ENCODE measurements at regions not wholly inside any gene's neighbourhood (a gene's known extent, or its start where the extent isn't known, plus 50 kb on each side); places are given as distances from the start of the nearest gene placed in this dataset.
"Not testable (repeated sequence)": the region's sequence is repeated elsewhere in the genome, so short reads cannot be mapped to it uniquely, and the experiment has no call there.

GRCh38 chr1:149321732-149322016 is 153.2 kb upstream of the NBPF19 start:
- not testable (repeated sequence) for H3K27ac ChIP-seq; H3K36me3 ChIP-seq; H3K9me3 ChIP-seq; H3K27me3 ChIP-seq; H3K4me3 ChIP-seq (ENCODE audit: low read depth in 1 of 2, low read length in 1 of 2); H3K4me1 ChIP-seq (ENCODE audit: control insufficient read depth in 1 of 2, insufficient read depth in 1 of 2, low read depth in 1 of 2, low read length in 1 of 2)

- not testable (repeated sequence) for H3K36me3 ChIP-seq; H3K9me3 ChIP-seq; H3K4me3 ChIP-seq (ENCODE audit: low read depth in 1 of 2, low read length in 1 of 2)
Observed at GRCh38 chr1:149330081-149330335, 144.8 kb upstream of the NBPF19 start.

GRCh38 chr1:149336082-149336481 is 138.8 kb upstream of the NBPF19 start:
- not testable (repeated sequence) for H3K27me3 ChIP-seq

More at GRCh38 chr1:149330081-149330335, 144.8 kb upstream of the NBPF19 start:
- H3K27me3 ChIP-seq; H3K27ac ChIP-seq; H3K4me1 ChIP-seq (ENCODE audit: control insufficient read depth in 1 of 2, insufficient read depth in 1 of 2, low read depth in 1 of 2, low read length in 1 of 2): not testable (repeated sequence)

GRCh38 chr1:149338221-149338691 is 136.6 kb upstream of the NBPF19 start:
- H3K27ac ChIP-seq, H3K9me3 ChIP-seq: not testable (repeated sequence)

More at GRCh38 chr1:149336082-149336481, 138.8 kb upstream of the NBPF19 start:
- not testable (repeated sequence) for H3K36me3 ChIP-seq; H3K4me1 ChIP-seq (ENCODE audit: control insufficient read depth in 1 of 2, insufficient read depth in 1 of 2, low read depth in 1 of 2, low read length in 1 of 2); H3K9me3 ChIP-seq; H3K4me3 ChIP-seq (ENCODE audit: low read depth in 1 of 2, low read length in 1 of 2); H3K27ac ChIP-seq

GRCh38 chr1:149338698-149339097 is 136.1 kb upstream of the NBPF19 start:
- H3K4me1 ChIP-seq (ENCODE audit: control insufficient read depth in 1 of 2, insufficient read depth in 1 of 2, low read depth in 1 of 2, low read length in 1 of 2); H3K36me3 ChIP-seq; H3K27ac ChIP-seq; H3K9me3 ChIP-seq; H3K27me3 ChIP-seq; H3K4me3 ChIP-seq (ENCODE audit: low read depth in 1 of 2, low read length in 1 of 2): not testable (repeated sequence)

More at GRCh38 chr1:149338221-149338691, 136.6 kb upstream of the NBPF19 start:
- H3K4me1 ChIP-seq (ENCODE audit: control insufficient read depth in 1 of 2, insufficient read depth in 1 of 2, low read depth in 1 of 2, low read length in 1 of 2); H3K27me3 ChIP-seq; H3K36me3 ChIP-seq; H3K4me3 ChIP-seq (ENCODE audit: low read depth in 1 of 2, low read length in 1 of 2): not testable (repeated sequence)

GRCh38 chr1:149349448-149349847 is 125.4 kb upstream of the NBPF19 start:
- not testable (repeated sequence) for H3K9me3 ChIP-seq; H3K27ac ChIP-seq; H3K36me3 ChIP-seq; H3K4me3 ChIP-seq (ENCODE audit: low read depth in 1 of 2, low read length in 1 of 2); H3K4me1 ChIP-seq (ENCODE audit: control insufficient read depth in 1 of 2, insufficient read depth in 1 of 2, low read depth in 1 of 2, low read length in 1 of 2); H3K27me3 ChIP-seq

- H3K36me3 ChIP-seq; H3K4me1 ChIP-seq (ENCODE audit: control insufficient read depth in 1 of 2, insufficient read depth in 1 of 2, low read depth in 1 of 2, low read length in 1 of 2); H3K9me3 ChIP-seq; H3K4me3 ChIP-seq (ENCODE audit: low read depth in 1 of 2, low read length in 1 of 2); H3K27ac ChIP-seq; H3K27me3 ChIP-seq: not testable (repeated sequence)
Observed at GRCh38 chr1:149352205-149352604, 122.6 kb upstream of the NBPF19 start.

- not testable (repeated sequence) for H3K4me3 ChIP-seq (ENCODE audit: low read depth in 1 of 2, low read length in 1 of 2); H3K4me1 ChIP-seq (ENCODE audit: control insufficient read depth in 1 of 2, insufficient read depth in 1 of 2, low read depth in 1 of 2, low read length in 1 of 2); H3K9me3 ChIP-seq; H3K27me3 ChIP-seq; H3K27ac ChIP-seq; H3K36me3 ChIP-seq
Observed at GRCh38 chr1:149354579-149354978, 120.3 kb upstream of the NBPF19 start.

- not testable (repeated sequence) for H3K27ac ChIP-seq; H3K9me3 ChIP-seq; H3K36me3 ChIP-seq; H3K4me3 ChIP-seq (ENCODE audit: low read depth in 1 of 2, low read length in 1 of 2); H3K4me1 ChIP-seq (ENCODE audit: control insufficient read depth in 1 of 2, insufficient read depth in 1 of 2, low read depth in 1 of 2, low read length in 1 of 2); H3K27me3 ChIP-seq
Observed at GRCh38 chr1:149355748-149356147, 119.1 kb upstream of the NBPF19 start.

- not testable (repeated sequence) for H3K27me3 ChIP-seq; H3K9me3 ChIP-seq; H3K4me3 ChIP-seq (ENCODE audit: low read depth in 1 of 2, low read length in 1 of 2); H3K36me3 ChIP-seq; H3K4me1 ChIP-seq (ENCODE audit: control insufficient read depth in 1 of 2, insufficient read depth in 1 of 2, low read depth in 1 of 2, low read length in 1 of 2); H3K27ac ChIP-seq
Observed at GRCh38 chr1:149356152-149356551, 118.7 kb upstream of the NBPF19 start.

GRCh38 chr1:149360351-149360750 is 114.5 kb upstream of the NBPF19 start:
- not testable (repeated sequence) for H3K4me1 ChIP-seq (ENCODE audit: control insufficient read depth in 1 of 2, insufficient read depth in 1 of 2, low read depth in 1 of 2, low read length in 1 of 2); H3K27me3 ChIP-seq; H3K36me3 ChIP-seq; H3K27ac ChIP-seq; H3K4me3 ChIP-seq (ENCODE audit: low read depth in 1 of 2, low read length in 1 of 2); H3K9me3 ChIP-seq

- H3K27me3 ChIP-seq; H3K9me3 ChIP-seq; H3K36me3 ChIP-seq; H3K27ac ChIP-seq; H3K4me3 ChIP-seq (ENCODE audit: low read depth in 1 of 2, low read length in 1 of 2); H3K4me1 ChIP-seq (ENCODE audit: control insufficient read depth in 1 of 2, insufficient read depth in 1 of 2, low read depth in 1 of 2, low read length in 1 of 2): not testable (repeated sequence)
Observed at GRCh38 chr1:149361310-149361709, 113.5 kb upstream of the NBPF19 start.

- not testable (repeated sequence) for H3K36me3 ChIP-seq; H3K4me3 ChIP-seq (ENCODE audit: low read depth in 1 of 2, low read length in 1 of 2); H3K9me3 ChIP-seq; H3K4me1 ChIP-seq (ENCODE audit: control insufficient read depth in 1 of 2, insufficient read depth in 1 of 2, low read depth in 1 of 2, low read length in 1 of 2); H3K27ac ChIP-seq; H3K27me3 ChIP-seq
Observed at GRCh38 chr1:149364188-149364981, 110.5 kb upstream of the NBPF19 start.

- not testable (repeated sequence) for H3K27me3 ChIP-seq; H3K27ac ChIP-seq; H3K4me1 ChIP-seq (ENCODE audit: control insufficient read depth in 1 of 2, insufficient read depth in 1 of 2, low read depth in 1 of 2, low read length in 1 of 2); H3K9me3 ChIP-seq; H3K4me3 ChIP-seq (ENCODE audit: low read depth in 1 of 2, low read length in 1 of 2); H3K36me3 ChIP-seq
Observed at GRCh38 chr1:149366402-149366801, 108.4 kb upstream of the NBPF19 start.

All from neutrophil (primary cell).